AG10803 (cell line): ENCODE measurements at regions not wholly inside any gene's neighbourhood (a gene's known extent, or its start where the extent isn't known, plus 50 kb on each side); places are given as distances from the start of the nearest gene placed in this dataset.
"Not testable (repeated sequence)": the region's sequence is repeated elsewhere in the genome, so short reads cannot be mapped to it uniquely, and the experiment has no call there.

ENCODE experiments used
- DNase-seq: peaks from one replicate; pipeline ENCODE4 v3.0.0; 2010; ENCODE audit warnings: low read depth
- H3K4me3 ChIP-seq: 2 replicates; pipeline ENCODE4 v1.5.1; 2011; ENCODE audit warnings: mild to moderate bottlenecking, low read length, control low read depth
- CTCF ChIP-seq: conservative IDR thresholded peaks from 2 replicates; pipeline ENCODE4 v1.5.1; 2011; ENCODE audit warnings: mild to moderate bottlenecking, low read length, control low read depth, inconsistent platforms

- DNase-seq, result no peak
- H3K4me3 ChIP-seq, result no peak overlapping the region
- no peak for TF ChIP-seq CTCF
Measured at GRCh38 chr2:66110608-66111007, 324.3 kb upstream of the MEIS1 start.

GRCh38 chr2:66110086-66110485 lies 324.8 kb upstream of the MEIS1 start:
- no peak for TF ChIP-seq CTCF
- H3K4me3 ChIP-seq, result no peak overlapping the region
- no peak for DNase-seq

DNA sequence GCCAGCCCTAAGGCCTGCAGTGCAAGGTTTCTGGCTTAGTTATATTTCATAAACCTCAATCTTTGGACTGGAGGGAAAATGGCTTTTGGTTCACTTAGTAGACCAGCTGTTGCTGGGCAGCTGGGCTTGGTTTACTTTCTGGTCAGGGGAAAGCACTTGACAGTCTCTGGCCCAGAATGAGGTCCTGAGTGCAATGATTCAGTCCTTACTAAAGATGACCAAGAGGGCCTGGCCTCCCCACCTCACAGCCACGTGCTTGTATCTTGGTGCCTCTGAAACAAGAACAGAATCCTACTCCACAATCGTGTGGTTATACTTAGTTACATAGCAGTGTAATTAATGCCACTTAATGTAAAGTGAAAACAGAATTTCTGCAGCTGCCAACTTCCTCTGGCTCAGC lies 325.5 kb upstream of the MEIS1 start:
- H3K4me3 ChIP-seq, result no peak overlapping the region
- TF ChIP-seq CTCF, result no peak
- no peak for DNase-seq

DNA sequence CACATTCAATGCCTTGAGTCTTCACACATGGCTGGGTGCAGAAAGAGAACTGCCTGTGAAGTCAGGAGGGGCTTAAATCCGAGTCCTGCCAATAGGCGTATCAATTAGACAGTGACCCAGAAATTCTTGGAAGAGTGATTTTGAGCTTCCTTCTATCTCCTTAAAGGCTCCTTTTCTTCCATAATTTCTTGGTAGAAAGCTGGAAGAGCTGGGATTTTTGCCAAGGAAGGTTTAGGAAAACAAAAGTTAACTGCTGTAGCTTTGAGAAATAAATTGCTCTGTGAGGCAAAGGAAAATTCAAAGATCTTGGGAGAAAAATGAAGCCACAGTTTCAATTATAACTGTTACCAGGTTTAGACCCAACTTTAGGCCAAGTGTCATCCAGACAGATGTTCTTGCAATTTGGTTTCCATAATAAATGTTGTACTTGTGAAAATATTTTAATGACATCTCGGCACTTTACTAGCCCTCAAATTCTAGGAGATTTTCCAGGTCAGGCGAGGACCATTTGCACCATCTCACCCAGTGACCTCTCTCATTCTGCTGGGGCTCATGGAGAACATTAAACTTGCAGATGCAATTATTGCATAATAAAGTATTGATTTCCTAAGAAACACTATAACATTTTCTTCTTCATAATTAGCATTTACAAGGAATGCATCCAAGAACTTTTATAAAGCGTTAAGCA lies 329.7 kb upstream of the MEIS1 start:
- no peak overlapping the region for H3K4me3 ChIP-seq
- DNase-seq, result no peak
- no peak for TF ChIP-seq CTCF

GRCh38 chr2:66103581-66103980 lies 331.3 kb upstream of the MEIS1 start:
- no peak for DNase-seq
- no peak overlapping the region for H3K4me3 ChIP-seq
- TF ChIP-seq CTCF, result no peak

DNA sequence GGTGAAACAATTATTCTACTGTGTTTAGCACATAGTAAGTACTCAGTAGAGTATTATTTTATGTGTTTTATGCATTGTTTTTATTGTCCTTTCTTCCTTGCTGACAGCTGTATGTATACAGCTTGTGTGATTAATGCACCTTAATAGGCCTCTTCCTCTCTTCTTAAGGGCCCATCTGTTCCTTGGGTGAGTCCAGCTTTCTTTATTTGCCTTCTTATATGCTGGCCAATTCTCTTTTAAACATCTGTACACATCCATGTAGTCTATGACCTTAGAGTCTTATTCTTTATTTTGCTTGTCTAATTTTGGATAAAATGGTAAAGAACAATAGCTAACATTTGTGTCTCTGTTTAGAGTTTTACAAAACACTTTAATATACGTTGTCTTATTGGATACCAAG lies 333.7 kb upstream of the MEIS1 start:
- no peak overlapping the region for H3K4me3 ChIP-seq
- no peak for TF ChIP-seq CTCF
- no peak for DNase-seq

- no peak for TF ChIP-seq CTCF
- H3K4me3 ChIP-seq, result no peak overlapping the region
- DNase-seq, result no peak
Measured at GRCh38 chr2:66095820-66096345, 339.0 kb upstream of the MEIS1 start.

GRCh38 chr2:66094689-66095088 lies 340.2 kb upstream of the MEIS1 start:
- H3K4me3 ChIP-seq, DNase-seq: not testable (repeated sequence)
